Gastroesophageal sphincter (tissue), 4 donors: ENCODE measurements at regions not wholly inside any gene's neighbourhood (a gene's known extent, or its start where the extent isn't known, plus 50 kb on each side); places are given as distances from the start of the nearest gene placed in this dataset.

Source experiments
- ATAC-seq: fragments of 150-250 bp; one replicate; pipeline ENCODE4 v1.9.1; 2016; ENCODE audit warnings: mild to moderate bottlenecking, moderate library complexity
- H3K27ac ChIP-seq, 4 donors: fragments of 200-600 bp; sonication (generic) in 3 of 4; 1 replicate in 3 of 4; 2 replicates in 1 of 4; pipeline ENCODE4 v1.5.1; 2016 to 2019
- H3K27me3 ChIP-seq: fragments of 200-600 bp; sonication (generic); one replicate; pipeline ENCODE4 v1.5.1; 2019
- H3K36me3 ChIP-seq, 2 donors: fragments of 200-600 bp; sonication (generic); one replicate each; pipeline ENCODE4 v1.5.1; 2019; ENCODE audit warnings: control low read depth in 1 of 2
- H3K4me1 ChIP-seq, 3 donors: fragments of 200-600 bp; sonication (generic); 1 replicate in 2 of 3; 2 replicates in 1 of 3; pipeline ENCODE4 v1.5.1; 2016 to 2019; ENCODE audit warnings: control low read depth in 2 of 3
- H3K4me3 ChIP-seq, 2 donors: fragments of 200-600 bp; sonication (generic); one replicate each; pipeline ENCODE4 v1.5.1; 2019; ENCODE audit warnings: mild to moderate bottlenecking in 1 of 2, moderate library complexity in 1 of 2
- H3K9me3 ChIP-seq, 3 donors: fragments of 200-600 bp; sonication (generic); one replicate each; pipeline ENCODE4 v1.5.1; 2017 to 2019; ENCODE audit warnings: control low read depth in 2 of 3
- CTCF ChIP-seq, 4 experiments: fragments of 200-600 bp in 2 of 4; fragments of 450-650 bp in 2 of 4; sonication (generic) in 1 of 4; IDR thresholded peaks; one replicate each; pipeline ENCODE4 v1.5.1; 2017 to 2019; ENCODE audit warnings: antibody characterized with exemption in 4 of 4, mild to moderate bottlenecking in 2 of 4, moderate library complexity in 2 of 4
- EP300 ChIP-seq: sonication (generic); formaldehyde crosslinking; IDR thresholded peaks from one replicate; pipeline ENCODE4 v1.6.1; 2017; ENCODE audit warnings: antibody characterized with exemption, mild to moderate bottlenecking
- POLR2A ChIP-seq, 2 donors: fragments of 450-650 bp; IDR thresholded peaks; one replicate each; pipeline ENCODE4 v1.6.1; 2017; ENCODE audit warnings: antibody characterized with exemption in 2 of 2, mild to moderate bottlenecking in 2 of 2, moderate library complexity in 1 of 2
- POLR2AphosphoS5 ChIP-seq: sonication (generic); formaldehyde crosslinking; IDR thresholded peaks from one replicate; pipeline ENCODE4 v1.6.1; 2017; ENCODE audit warnings: antibody characterized with exemption
- WGBS, 2 donors: methylation state at CpG; one replicate each; pipeline ENCODE4 v1.1.5; 2018; ENCODE audit warnings: low coverage in 1 of 2; 5-methylcytosine and 5-hydroxymethylcytosine counted together

- no peaks in the 10 kb centered on the region for H3K36me3 ChIP-seq
- 100% methylated on average over 1 of the region's 4 CpGs; no CpG with 5 or more reads in 1 of the 2 donors for WGBS, 2 donors
- H3K9me3 ChIP-seq, result peaks cover 0 to 6% (median 0%) of the 10 kb centered on the region in 3 donors
- H3K27me3 ChIP-seq, result no peaks in the 10 kb centered on the region
- no peak overlapping the region for H3K4me3 ChIP-seq
- H3K27ac ChIP-seq, result no peak overlapping the region
- TF ChIP-seq EP300, result no peak
- TF ChIP-seq POLR2A (IDR thresholded peaks at IDR 0.05), result no peak
- no peak for TF ChIP-seq CTCF (IDR thresholded peaks at IDR 0.05)
- no peak for TF ChIP-seq POLR2AphosphoS5
- no peaks in the 10 kb centered on the region for H3K4me1 ChIP-seq
- no peak for ATAC-seq
Observed at GRCh38 chr5:126066836-126067235, 356.4 kb upstream of the GRAMD2B start.

- no peak overlapping the region for H3K4me3 ChIP-seq
- no peak for ATAC-seq
- H3K9me3 ChIP-seq, result peaks cover 0 to 8% (median 0%) of the 10 kb centered on the region in 3 donors
- H3K27ac ChIP-seq, result no peak overlapping the region
- H3K27me3 ChIP-seq, result no peaks in the 10 kb centered on the region
- 100% methylated on average over 2 of the region's 2 CpGs for WGBS, 2 donors
- H3K4me1 ChIP-seq, result no peaks in the 10 kb centered on the region
- TF ChIP-seq EP300 (no peak), POLR2AphosphoS5 (no peak), POLR2A (IDR thresholded peaks at IDR 0.05) (no peak), CTCF (IDR thresholded peaks at IDR 0.05) (no peak)
- no peaks in the 10 kb centered on the region for H3K36me3 ChIP-seq
Observed at GRCh38 chr5:126067404-126067803, 355.8 kb upstream of the GRAMD2B start.

GRCh38 chr5:126069329-126069728, 353.9 kb upstream of the GRAMD2B start:
- TF ChIP-seq POLR2A (IDR thresholded peaks at IDR 0.05) (no peak), EP300 (no peak), CTCF (IDR thresholded peaks at IDR 0.05) (no peak), POLR2AphosphoS5 (no peak)
- no peak for ATAC-seq
- H3K36me3 ChIP-seq, result no peaks in the 10 kb centered on the region
- H3K27ac ChIP-seq, result no peak overlapping the region
- peaks cover 0 to 16% (median 0%) of the 10 kb centered on the region in 3 donors for H3K9me3 ChIP-seq
- no peaks in the 10 kb centered on the region for H3K4me1 ChIP-seq
- no peaks in the 10 kb centered on the region for H3K27me3 ChIP-seq
- WGBS, 2 donors, result 52 to 74% methylated on average over 3 of the region's 3 CpGs
- no peak overlapping the region for H3K4me3 ChIP-seq

GRCh38 chr5:126070481-126070880, 352.7 kb upstream of the GRAMD2B start:
- H3K4me3 ChIP-seq, result no peak overlapping the region
- whole genome bisulfite sequencing, 2 donors, result 68% methylated on average over 2 of the region's 2 CpGs; no CpG with 5 or more reads in 1 of the 2 donors
- no peak for TF ChIP-seq CTCF (IDR thresholded peaks at IDR 0.05)
- TF ChIP-seq POLR2A (IDR thresholded peaks at IDR 0.05), result no peak
- TF ChIP-seq EP300, result no peak
- TF ChIP-seq POLR2AphosphoS5, result no peak

GRCh38 chr5:126074538-126074937, 348.7 kb upstream of the GRAMD2B start:
- Histone ChIP-seq H3K36me3 (no peaks in the 10 kb centered on the region), H3K4me3 (no peak overlapping the region), H3K27me3 (no peaks in the 10 kb centered on the region), H3K4me1 (no peaks in the 10 kb centered on the region), H3K9me3 (peaks cover 0 to 16% (median 0%) of the 10 kb centered on the region in 3 donors), H3K27ac (no peak overlapping the region)
- 75 to 89% methylated on average over 1 of the region's 1 CpG for WGBS, 2 donors
- TF ChIP-seq POLR2AphosphoS5 (no peak), CTCF (IDR thresholded peaks at IDR 0.05) (no peak), POLR2A (IDR thresholded peaks at IDR 0.05) (no peak), EP300 (no peak)
- ATAC-seq, result no peak

More at GRCh38 chr5:126070481-126070880, 352.7 kb upstream of the GRAMD2B start:
- no peaks in the 10 kb centered on the region for H3K4me1 ChIP-seq
- H3K27me3 ChIP-seq, result no peaks in the 10 kb centered on the region
- H3K36me3 ChIP-seq, result no peaks in the 10 kb centered on the region
- peaks cover 0 to 16% (median 0%) of the 10 kb centered on the region in 3 donors for H3K9me3 ChIP-seq
- ATAC-seq, result no peak
- H3K27ac ChIP-seq, result no peak overlapping the region
